ENCODE measurements at regions not wholly inside any gene's neighbourhood (a gene's known extent, or its start where the extent isn't known, plus 50 kb on each side); places are given as distances from the start of the nearest gene placed in this dataset.

DNA sequence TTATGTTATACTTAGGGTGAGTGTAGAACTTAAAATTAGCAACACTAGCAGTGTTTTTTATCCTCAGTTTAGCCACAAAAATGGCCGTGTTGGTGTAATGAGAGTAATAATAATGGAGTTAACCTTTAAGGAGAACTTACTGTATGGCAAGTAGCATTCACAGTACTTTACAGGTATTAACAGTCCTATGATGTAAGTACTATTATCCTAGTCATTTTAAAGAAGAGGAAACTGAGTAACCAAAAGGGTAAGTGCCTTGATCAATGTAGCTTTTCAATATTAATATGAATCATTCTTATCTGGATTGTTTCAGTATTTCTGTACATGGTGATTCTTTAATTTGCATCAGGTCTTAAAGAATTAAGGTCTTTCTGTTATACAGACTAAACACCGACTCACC, 170.3 kb downstream of the CD47 start:
- TF ChIP-seq, protein P1, sequence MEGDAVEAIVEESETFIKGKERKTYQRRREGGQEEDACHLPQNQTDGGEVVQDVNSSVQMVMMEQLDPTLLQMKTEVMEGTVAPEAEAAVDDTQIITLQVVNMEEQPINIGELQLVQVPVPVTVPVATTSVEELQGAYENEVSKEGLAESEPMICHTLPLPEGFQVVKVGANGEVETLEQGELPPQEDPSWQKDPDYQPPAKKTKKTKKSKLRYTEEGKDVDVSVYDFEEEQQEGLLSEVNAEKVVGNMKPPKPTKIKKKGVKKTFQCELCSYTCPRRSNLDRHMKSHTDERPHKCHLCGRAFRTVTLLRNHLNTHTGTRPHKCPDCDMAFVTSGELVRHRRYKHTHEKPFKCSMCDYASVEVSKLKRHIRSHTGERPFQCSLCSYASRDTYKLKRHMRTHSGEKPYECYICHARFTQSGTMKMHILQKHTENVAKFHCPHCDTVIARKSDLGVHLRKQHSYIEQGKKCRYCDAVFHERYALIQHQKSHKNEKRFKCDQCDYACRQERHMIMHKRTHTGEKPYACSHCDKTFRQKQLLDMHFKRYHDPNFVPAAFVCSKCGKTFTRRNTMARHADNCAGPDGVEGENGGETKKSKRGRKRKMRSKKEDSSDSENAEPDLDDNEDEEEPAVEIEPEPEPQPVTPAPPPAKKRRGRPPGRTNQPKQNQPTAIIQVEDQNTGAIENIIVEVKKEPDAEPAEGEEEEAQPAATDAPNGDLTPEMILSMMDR (IDR thresholded peaks at IDR 0.05) = no peak
- TF ChIP-seq POLR2A (IDR thresholded peaks at IDR 0.05) = no peak
